HG03520 (cell line): ENCODE measurements at regions not wholly inside any gene's neighbourhood (a gene's known extent, or its start where the extent isn't known, plus 50 kb on each side); places are given as distances from the start of the nearest gene placed in this dataset.

ENCODE experiments used
- ATAC-seq: cut with Tn5 transposase; IDR thresholded peaks from one replicate; pipeline ENCODE4 v1.9.1; 2021; ENCODE audit warnings: mild to moderate bottlenecking, moderate library complexity; ENCODE audit not compliant: unreplicated experiment

DNA sequence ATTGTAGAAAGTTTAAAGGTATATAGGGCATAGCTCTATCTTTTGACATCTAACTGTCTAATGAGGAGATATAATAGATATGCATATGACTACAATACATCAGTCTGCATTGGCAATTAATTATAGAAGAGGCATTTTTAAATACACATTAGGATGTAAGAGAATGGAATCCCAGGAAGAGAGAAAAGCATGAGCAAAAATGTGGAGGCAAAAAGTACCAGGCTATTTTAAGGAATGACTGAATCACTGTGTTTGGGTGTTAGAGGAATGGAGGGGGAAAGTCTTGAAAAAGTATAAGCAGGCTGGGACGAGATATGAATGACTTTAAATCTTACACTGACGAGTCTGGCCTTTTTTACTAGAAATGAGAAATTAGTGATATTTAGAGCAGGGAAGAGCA is 138.4 kb upstream of the ZNF462 start:
- ATAC-seq = no peak

DNA sequence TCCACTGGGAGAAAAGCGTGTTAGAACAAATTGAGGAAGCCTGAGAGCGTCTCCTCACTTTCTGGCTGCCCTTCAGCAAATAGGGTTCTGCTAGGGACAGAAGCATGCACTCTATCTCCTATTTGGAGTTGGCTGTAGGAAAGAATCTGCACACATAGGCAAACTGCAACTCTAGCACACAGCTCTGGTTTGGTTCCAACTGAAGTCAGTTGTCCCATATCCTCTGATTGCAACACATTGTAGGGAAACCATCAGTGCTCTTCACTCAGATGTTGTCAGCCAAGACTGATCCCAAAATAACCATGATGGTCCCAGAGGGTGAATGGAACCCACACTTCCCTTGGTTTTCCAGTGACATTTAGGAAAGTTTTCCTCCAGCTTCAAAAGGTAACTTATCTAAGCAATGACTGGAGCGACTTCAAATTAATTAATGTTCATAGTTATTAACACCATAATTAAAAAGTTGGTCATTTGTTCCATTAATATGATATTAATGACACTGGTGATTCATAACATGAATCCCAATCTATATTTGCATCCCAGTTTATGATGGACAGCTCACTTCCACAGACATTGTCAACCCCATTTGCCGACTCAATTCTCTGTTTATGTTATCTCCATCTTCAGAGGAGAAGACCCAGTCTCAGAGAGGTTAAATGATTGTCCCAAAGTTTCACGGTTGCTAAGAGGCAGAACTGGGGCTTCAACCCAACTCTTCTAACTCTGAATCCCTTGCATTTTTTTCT is 136.7 kb upstream of the ZNF462 start:
- ATAC-seq = no peak

DNA sequence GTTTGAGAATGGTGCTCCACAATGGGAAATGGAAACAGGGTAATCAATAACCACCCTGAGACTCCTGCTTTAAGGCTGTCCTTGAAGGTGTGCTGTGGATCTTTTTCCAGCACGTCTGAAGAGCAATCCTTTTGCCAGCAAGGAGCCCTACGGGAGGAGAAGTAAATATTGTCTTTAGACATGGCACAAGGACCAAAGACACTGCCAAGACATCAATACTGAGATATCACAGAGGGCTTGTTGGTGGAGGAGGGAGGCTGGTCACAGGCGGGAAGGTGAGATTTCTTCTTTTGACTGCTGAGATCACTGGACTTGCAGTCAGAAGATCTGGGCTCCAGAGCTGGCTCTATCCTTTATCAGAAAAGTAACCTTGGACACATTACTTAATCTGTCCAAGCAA is 135.0 kb upstream of the ZNF462 start:
- no peak for ATAC-seq

DNA sequence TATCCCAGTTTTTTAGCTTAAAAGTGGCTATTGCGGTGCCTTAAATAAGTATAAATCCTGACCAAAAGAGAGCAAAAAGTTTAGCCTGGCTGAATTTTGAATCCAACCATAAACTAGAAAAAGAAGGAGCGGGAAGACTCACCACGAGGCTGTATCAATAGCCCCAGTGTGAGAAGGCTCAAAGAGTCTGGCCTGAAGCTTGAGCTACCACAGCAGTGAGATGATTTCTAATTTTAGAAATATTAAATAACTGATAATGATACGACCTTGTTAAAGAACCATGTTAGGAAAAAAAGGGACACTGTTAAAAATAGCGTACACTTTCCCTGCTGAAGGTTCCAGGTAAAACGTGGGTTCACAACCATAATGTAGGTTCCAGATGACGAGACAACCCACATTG is 134.1 kb upstream of the ZNF462 start:
- no peak for ATAC-seq

DNA sequence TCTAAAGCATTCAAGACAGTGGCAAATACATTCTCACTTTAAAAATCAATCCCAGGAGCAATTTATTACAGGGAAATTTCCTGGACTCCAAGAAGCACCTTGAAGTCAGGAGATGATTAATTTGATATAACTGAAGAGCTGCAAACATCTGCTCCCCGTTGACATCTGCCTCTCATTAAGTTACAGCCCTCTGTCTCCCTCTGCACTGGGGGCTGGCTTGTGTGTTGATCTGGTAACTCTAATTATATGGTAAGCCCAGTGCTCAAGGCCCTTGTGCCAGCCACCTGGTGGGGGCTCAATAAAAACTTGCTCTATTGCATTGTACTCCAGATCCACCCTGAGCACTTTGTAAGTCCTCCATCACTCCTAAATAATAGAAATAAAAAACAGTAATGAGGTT is 131.1 kb upstream of the ZNF462 start:
- ATAC-seq = no peak

DNA sequence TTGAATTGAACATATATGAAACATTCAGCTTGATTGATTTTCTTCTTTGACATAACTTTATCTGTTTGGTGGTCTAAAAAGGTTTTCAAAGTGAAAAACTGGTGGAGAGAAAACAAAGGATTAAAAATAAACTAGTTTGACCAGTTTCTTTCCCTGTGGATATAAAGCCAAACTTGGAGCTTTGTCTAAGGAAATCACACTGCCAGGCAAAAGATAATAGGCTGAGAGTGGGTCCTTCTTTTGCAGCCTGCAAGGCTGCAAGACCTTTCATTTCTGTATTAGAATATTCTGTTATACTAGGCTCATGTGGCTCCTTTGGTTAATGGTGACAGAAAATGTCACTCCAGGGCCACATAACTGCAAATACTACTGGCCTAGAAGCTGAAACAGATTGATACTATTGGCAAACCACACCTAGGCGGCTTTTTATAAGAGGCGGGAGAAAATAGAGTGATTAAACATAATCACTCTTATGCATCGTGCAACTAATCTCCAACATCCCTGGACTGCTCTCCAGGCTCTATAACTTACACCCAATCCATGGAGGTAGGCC is 129.1 kb upstream of the ZNF462 start:
- ATAC-seq = no peak

DNA sequence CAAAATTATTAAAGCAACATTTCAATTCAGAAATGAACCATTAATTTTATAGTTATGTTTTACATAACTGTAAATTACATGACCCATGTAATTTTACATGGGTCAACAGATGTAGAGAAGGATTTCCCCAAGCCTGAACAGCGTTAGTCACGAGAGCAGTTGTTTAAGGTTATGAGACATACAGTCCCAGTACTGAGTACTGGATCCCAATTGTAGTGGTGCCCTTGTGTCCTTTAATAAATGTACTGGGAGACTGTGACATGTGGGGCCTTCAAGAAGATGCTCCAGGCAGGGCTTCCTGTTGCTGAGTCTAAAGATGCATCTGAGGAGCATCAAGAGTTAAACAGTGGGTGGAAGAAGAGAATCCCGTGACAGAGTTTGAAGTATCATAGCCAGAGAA is 125.5 kb upstream of the ZNF462 start:
- ATAC-seq = no peak

DNA sequence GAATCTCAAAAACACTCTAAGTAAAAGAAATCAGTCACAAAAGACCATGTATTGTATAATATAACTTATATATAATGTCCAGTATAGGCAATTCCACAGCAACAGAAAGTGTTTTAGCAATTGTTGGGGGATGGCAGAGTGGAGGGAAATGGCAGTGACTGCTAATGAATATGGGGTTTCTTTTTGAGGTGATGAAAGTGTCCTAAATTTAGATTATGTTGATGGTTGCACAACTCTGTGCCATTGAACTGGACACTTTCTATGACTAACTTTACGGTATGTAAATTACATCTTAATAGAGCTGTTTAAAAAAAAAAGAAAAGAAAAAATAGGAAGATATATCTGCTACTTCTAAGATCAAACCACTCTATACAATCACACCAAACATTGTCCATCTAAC is 124.9 kb upstream of the ZNF462 start:
- no peak for ATAC-seq

DNA sequence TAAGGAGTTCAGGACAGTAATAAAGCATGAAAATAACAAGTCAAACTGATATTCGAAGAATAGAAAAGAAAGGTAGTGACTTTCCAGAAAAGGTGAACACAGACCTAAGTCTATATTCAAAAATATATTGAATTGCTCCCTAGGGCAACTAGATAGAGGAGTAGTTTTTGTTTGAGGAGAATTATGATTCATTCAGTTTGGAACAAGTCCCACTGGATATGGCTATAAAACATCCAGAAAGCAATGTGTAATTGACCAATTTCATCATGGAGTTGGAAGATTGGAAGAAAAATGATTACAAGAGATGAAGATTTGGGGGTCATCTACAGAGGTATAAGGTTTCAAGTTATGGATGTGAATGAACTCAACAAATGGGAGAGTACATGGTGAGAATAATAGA is 117.5 kb upstream of the ZNF462 start:
- ATAC-seq = no peak

DNA sequence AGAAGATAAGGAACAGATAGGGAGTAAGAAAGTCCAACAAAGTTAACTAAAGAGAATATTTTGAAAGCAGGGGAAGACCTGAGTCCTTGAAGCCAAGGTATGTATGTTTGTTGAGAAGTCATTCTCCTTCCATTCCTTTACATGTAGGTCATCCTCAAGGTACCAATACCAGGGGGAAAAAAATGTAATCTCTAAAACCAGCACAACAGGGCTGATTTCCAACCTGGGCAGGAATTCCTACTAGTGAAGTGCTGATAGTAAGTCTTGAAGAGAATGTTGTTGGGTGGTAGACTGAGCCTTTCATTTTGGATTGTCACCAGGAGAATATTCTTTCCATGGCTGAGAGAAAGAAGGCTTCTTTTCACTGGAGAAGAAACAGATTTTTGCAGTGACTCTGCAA is 117.1 kb upstream of the ZNF462 start:
- ATAC-seq = no peak

DNA sequence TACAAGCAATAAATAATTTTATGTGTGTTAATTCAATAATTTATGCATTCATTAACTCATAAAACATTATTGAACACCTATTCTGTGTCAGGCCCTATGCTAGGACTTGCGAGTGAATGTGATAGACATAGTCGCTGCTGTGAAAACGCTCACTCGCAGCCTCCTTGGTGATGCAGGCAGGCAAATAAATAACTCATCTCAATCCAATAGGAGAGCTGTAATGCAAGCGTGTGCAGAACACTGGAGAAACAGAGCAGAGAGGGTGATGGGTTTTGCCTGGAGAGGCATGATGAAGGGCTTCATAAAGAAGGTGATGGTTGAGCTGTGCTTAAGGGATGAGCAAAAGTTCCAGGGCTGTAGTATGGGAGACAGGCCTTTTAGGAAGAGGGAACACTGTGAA is 111.3 kb upstream of the ZNF462 start:
- no peak for ATAC-seq

DNA sequence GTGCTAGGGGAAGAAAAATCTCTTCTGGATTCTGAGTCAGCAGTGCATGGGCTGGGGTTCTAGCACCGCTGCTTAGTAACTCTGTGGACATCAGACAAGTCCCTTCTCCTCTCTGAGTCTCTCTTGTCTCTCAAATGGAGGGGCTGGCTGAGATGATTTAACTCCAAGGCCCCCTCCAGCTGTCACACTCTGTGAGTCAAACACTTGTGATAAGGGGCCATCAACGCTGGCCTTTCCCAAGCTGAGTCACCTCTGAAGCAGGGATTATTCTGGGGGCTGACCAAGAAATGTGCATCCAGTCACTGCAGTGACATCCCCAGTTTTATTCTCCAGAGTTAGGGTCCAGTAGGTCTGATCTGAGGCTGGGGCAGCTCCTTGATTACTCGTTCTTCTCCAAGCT is 110.4 kb upstream of the ZNF462 start:
- no peak for ATAC-seq

DNA sequence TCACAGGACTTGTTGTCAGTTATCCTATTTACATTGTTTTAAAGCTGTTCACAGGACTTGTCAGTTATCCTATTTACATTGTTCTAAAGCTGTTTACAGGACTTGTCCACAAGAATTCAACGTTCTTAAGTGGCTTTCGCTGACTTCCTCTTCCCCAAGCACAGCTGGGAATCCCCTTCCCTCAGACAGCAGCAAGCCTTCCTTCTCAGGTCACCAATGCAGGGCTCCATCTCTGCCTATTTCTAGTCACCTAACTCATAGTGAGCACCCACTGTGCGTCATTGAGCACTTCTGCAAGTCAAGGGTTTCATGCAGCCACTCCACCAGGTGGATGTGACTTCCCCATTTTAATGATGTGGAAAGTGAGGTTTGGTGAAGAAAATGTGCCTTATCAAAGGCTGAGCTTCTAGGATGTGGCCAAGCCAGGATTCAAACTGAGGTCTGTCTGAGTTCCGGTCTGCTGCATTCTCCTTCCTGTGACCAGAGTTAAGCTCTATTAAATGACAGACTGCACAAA is 109.8 kb upstream of the ZNF462 start:
- ATAC-seq = peak; percentile 91

DNA sequence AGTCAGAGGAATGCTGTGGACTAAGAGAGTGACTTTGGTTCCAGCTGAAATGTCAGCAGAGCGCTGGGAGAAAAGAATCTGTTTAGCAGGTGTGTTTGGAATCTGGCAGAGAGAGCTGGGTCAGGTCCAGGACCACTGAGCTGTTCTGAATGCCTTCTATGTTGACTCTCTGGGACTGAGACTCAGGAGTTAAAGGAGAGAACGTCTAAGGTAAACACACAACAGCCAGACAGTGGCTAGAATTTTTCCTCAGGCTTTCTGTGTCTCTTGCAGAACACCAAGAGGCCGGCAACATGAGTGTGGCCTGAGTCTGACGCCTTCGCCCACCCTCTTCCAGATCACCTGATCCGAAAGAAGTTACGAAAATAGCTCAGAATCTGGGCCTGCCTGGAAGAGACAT is 107.2 kb upstream of the ZNF462 start:
- no peak for ATAC-seq

DNA sequence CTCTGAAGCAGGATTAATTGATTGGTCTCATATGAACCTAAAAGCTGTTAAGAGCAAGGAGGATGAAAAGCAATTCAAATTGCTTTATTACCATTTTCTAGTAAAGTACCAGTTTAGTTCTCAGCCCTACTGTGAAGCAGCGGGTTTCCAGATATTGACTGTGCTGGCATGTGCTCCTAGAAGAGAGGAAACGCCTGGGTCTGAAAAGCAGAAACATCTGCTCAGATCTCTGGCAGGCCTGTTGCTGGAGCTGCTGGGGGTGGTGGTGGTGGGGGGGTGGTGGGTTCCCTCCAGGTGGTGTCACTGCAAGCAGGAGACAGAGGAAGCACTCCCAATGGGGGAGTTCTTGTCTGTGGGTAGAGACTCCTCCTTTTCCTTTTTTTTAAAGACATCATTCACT is 105.5 kb upstream of the ZNF462 start:
- ATAC-seq = no peak

DNA sequence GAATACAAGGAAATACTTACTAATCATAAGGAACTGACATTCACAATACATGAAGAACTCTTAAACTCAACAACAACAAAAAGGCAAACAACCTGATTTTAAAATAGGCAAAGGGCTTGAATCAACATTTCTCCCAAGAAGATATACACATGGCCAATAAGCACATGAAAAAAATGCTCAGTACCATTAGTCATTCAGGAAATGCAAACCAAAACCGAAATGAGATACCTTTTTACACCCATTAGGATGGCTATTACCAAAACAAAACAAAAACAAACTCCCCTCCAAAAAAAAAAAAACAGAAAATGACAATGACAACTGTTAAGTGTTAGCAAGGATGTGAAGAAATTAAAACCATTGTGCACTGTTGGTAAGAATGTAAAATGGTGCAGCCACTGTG is 104.1 kb upstream of the ZNF462 start:
- peak; percentile 87 for ATAC-seq

DNA sequence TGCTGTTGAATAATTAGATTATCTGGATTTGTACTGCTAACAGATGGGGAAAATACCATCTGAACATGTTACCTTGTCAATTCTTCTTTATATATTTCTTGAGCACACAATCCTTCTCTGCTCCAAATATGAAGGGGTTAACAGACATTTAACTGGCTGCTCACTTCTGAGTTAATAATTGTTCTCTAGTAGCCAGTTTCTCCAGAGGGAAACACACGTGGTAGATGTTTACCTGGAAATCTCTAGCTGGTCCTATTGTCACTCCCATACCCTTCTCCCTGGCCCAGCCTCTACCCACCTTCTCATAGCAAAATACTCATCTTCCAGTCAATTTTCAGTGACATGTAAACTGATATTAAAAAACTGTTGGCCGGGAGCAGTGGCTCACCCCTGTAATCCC is 101.5 kb upstream of the ZNF462 start:
- ATAC-seq = no peak

DNA sequence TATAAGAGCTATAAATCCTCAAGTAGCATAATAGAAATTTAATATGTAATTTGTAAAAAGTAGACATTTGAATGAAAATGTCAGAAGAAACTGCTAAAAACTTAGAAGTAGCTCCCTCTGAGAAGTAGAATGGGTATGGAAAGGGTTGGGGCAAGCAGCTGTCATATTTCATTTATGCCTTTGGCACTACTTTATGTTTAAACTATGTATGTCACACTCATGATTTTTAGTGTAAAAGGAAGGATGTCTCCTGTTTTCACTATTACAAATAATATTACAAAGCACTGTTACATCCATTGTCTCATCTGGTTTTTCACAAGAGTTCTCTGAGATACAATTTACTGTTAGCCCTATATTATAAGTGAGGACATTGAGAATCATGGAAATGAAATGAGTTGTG is 96.3 kb upstream of the ZNF462 start:
- ATAC-seq = no peak

DNA sequence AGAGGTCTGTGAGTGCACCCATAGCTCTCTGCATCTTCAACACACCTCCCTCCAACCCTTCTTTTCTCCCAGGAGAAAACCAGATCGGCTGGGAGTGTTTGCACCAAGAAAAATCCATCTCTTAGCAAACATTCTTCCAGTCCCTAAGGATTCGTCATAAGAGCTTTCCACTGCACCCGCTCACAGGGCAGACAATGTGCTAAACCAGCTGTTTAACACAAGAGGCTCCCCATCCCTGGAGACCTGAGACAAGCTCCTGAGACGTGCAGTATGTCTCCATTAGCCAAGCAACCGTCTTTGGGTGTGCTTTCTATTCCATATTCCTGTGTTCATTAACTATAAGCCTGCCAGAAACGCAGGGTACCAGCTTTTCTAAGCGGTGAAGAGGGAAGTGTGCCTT is 93.6 kb upstream of the ZNF462 start:
- no peak for ATAC-seq

DNA sequence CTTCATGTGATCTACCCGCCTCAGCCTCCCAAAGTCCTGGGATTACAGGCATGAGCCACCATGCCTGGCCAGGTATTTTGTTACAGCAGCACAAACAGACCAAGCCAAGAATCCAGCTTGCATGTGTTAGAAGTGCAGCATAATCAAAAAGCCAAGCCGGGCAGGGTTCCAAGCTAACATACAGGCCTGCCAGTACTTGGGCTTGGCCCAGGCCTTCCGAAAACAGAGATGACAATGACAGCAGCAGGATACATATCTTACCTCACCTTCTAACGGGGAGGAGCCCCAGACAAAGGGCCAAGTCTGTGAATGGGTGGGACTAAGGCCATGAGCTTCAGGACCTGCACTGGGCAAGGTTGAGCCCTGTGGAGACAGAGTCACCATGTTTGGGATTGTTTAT is 91.4 kb upstream of the ZNF462 start:
- ATAC-seq = no peak

DNA sequence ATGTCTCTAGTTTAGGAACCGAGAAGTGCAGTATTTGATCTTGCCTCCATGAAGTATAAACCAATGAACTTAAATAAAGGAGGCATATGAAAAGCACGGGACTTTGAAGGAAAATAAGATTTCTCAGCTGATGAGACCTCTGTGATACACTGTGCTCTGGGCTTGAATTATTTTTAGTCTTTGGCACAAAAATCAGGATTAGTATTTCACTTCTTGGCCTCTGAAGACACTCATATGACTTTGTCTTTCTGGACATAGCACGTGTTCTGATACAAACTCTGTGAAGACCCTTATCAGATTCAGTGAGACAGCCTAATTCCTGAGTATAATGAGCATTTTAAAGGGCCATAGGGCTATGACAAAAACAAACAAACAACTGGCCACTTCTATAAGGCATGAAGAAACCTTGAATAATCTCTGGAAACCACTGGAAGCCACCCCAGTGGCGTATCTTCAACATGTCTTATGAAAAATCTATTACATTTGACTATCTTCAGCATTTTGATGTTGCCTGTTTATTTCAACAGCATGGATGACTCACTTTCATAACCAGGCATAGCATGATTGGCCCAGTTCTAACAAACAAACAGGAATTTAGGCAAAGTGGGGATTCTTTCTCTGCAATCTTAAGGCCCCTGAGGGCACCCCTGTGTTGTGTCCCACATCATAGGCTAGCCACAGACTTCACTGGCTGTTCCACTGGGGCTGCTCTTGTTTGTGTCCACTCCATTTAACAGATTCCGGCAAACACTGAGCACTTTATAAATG is 90.3 kb upstream of the ZNF462 start:
- no peak for ATAC-seq

DNA sequence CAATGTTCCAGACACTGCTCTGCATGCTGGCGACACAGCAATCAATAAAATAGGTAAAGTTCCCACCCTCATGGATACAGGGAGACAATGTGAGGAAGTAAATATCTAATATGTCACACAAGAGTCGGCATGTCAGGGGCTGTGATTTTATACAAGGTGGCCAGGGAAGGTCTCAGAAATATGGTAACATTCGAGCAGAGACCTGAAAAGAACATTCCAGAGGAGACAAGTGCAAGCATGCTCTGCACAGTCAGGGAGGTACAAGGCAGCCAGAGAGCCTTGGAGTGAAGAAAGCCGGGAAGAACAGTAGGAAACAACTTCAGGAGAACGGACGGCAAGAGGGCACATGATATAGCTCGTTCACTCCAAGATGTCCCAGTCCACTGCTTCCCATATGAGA is 89.2 kb upstream of the ZNF462 start:
- no peak for ATAC-seq
